Panc1 (cell line): ENCODE measurements at regions not wholly inside any gene's neighbourhood (a gene's known extent, or its start where the extent isn't known, plus 50 kb on each side); places are given as distances from the start of the nearest gene placed in this dataset.

Experiments used
- ATAC-seq: fragments of 200-7000 bp; cut with Tn5 transposase; 2 replicates; pipeline ENCODE4 v1.9.1; 2020; ENCODE audit warnings: mild to moderate bottlenecking, moderate library complexity
- BruUV-seq: library from RNA; stranded (reverse); fragments of 400-500 nt; replicated peaks from 2 replicates; lab custom pipeline; 2021; lab: Mats Ljungman, UMichigan
- CTCF ChIA-PET: fragments of 300-600 bp; sonication (Branson Sonifier 250); formaldehyde crosslinking; loops from one replicate; lab custom pipeline; 2022; ENCODE audit warnings: antibody characterized with exemption; lab: Charles Lee
- POLR2A ChIA-PET: fragments of 300-600 bp; sonication (Branson Sonifier 250); formaldehyde crosslinking; loops from one replicate; lab custom pipeline; 2022; ENCODE audit warnings: antibody characterized with exemption; lab: Charles Lee
- DNase-seq: peaks from one replicate; pipeline ENCODE4 v3.0.0-alpha.2; 2010; ENCODE audit warnings: low read depth, low spot score
- H3K27ac ChIP-seq: 2 replicates; pipeline ENCODE4 v1.5.1; 2011; ENCODE audit warnings: mild to moderate bottlenecking, low read length, inconsistent platforms
- H3K27me3 ChIP-seq: fragments of 200-500 bp; sonication (Bioruptor generic); 2 replicates; pipeline ENCODE4 v1.6.0; 2014; ENCODE audit warnings: low read length, inconsistent platforms; ENCODE audit not compliant: control insufficient read depth, insufficient read depth
- H3K36me3 ChIP-seq: fragments of 200-500 bp; sonication (Bioruptor generic); 2 replicates; pipeline ENCODE4 v1.5.1; 2014; ENCODE audit warnings: inconsistent platforms, mild to moderate bottlenecking, low read length, moderate library complexity; ENCODE audit not compliant: control insufficient read depth, insufficient read depth
- H3K4me1 ChIP-seq: 2 replicates; pipeline ENCODE4 v1.5.1; 2011; ENCODE audit warnings: inconsistent platforms, mild to moderate bottlenecking, low read length, moderate library complexity; ENCODE audit not compliant: control insufficient read depth, insufficient read depth
- H3K4me3 ChIP-seq, 2 experiments: 2 replicates each; pipeline ENCODE4 v1.5.1; 2011 to 2012; ENCODE audit warnings: low read depth in 2 of 2, low read length in 2 of 2, mild to moderate bottlenecking in 2 of 2, inconsistent platforms in 1 of 2, moderate library complexity in 1 of 2
- H3K9me3 ChIP-seq: fragments of 200-500 bp; sonication (Bioruptor generic); 2 replicates; pipeline ENCODE4 v1.5.1; 2014; ENCODE audit warnings: low read depth, mild to moderate bottlenecking, inconsistent platforms, low read length, moderate library complexity; ENCODE audit not compliant: control insufficient read depth, insufficient read depth
- POLR2AphosphoS5 ChIP-seq: IDR thresholded peaks from 2 replicates; pipeline ENCODE4 v1.6.1; 2012; ENCODE audit warnings: mild to moderate bottlenecking, low read depth, low read length, moderate library complexity
- SIN3A ChIP-seq: IDR thresholded peaks from 2 replicates; pipeline ENCODE4 v1.6.1; 2012; ENCODE audit warnings: low read depth, mild to moderate bottlenecking, low read length, moderate library complexity, borderline replicate concordance; ENCODE audit not compliant: insufficient read depth
- TCF7L2 ChIP-seq: IDR thresholded peaks from 2 replicates; pipeline ENCODE4 v1.6.1; 2011; ENCODE audit warnings: mild to moderate bottlenecking, low read depth, low read length, inconsistent platforms
- in situ Hi-C: cut with HindIII; loops from 2 replicates; pipeline ENCODE4 v1.10.0; 2016; ENCODE audit warnings: low sequenced_read_pairs, low pct_unique_long_range_greater_than_20kb
- intact Hi-C: fragments of 100-400 bp; cut with micrococcal nuclease; formaldehyde crosslinking; loops from one replicate; pipeline ENCODE4 v1.10.0; 2022; ENCODE audit not compliant: unreplicated experiment
- TF ChIP-seq, protein P1 (sequence below): fragments of 450-650 bp; IDR thresholded peaks from 2 replicates; pipeline ENCODE4 v1.5.1; 2017; ENCODE audit warnings: mild to moderate bottlenecking
- TF ChIP-seq, protein P2 (sequence below), 2 experiments: IDR thresholded peaks; 2 replicates each; pipeline ENCODE4 v1.6.1; 2011 to 2012; ENCODE audit warnings: low read depth in 2 of 2, control low read depth in 1 of 2, low read length in 1 of 2, mild to moderate bottlenecking in 1 of 2, moderate library complexity in 1 of 2; ENCODE audit not compliant: insufficient read depth in 1 of 2

DNA sequence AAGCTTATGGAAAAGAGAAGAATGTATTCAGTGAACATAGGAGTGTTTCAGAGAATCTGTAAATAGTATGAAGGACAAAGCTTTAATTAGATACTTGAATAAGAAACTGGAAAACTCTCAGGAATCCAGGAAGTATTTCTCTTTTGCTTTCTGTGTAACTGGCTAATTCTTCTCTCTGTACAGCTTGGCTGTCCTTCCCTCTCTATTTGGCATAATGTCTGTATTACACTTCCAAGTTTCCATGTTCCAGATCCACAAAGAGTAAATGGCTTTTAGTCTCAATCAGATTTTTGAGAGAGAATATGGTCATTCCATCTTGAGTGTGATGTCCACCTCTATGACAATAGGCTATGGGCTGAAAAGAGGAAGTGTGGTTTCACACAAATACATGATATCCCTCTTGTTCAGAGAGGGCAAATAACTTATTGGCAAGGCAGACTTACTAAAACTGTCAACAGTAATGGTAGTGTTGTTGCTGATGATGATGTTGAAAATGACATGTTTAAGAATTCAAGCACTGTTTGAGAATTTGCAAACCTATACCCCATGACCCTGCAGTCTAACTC is 129.2 kb upstream of the ERBB4 start:
- H3K4me1 ChIP-seq, result no peaks in the 10 kb centered on the region
- in situ Hi-C loops (no loop called here), intact Hi-C loops (no loop called here)
- no peak overlapping the region for H3K4me3 ChIP-seq
- no peaks in the 10 kb centered on the region for H3K36me3 ChIP-seq
- DNase-seq, result no peak
- ATAC-seq, result no peak
- CTCF ChIA-PET, result no interaction called here
- no peaks in the 10 kb centered on the region for H3K27me3 ChIP-seq
- no TSS peak for BruUV-seq
- POLR2A ChIA-PET, result no interaction called here
- no peak overlapping the region for H3K27ac ChIP-seq
- TF ChIP-seq, protein P1, sequence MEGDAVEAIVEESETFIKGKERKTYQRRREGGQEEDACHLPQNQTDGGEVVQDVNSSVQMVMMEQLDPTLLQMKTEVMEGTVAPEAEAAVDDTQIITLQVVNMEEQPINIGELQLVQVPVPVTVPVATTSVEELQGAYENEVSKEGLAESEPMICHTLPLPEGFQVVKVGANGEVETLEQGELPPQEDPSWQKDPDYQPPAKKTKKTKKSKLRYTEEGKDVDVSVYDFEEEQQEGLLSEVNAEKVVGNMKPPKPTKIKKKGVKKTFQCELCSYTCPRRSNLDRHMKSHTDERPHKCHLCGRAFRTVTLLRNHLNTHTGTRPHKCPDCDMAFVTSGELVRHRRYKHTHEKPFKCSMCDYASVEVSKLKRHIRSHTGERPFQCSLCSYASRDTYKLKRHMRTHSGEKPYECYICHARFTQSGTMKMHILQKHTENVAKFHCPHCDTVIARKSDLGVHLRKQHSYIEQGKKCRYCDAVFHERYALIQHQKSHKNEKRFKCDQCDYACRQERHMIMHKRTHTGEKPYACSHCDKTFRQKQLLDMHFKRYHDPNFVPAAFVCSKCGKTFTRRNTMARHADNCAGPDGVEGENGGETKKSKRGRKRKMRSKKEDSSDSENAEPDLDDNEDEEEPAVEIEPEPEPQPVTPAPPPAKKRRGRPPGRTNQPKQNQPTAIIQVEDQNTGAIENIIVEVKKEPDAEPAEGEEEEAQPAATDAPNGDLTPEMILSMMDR, result no peak
- TF ChIP-seq POLR2AphosphoS5, result no peak
- no peak for TF ChIP-seq SIN3A
- TF ChIP-seq, protein P2, sequence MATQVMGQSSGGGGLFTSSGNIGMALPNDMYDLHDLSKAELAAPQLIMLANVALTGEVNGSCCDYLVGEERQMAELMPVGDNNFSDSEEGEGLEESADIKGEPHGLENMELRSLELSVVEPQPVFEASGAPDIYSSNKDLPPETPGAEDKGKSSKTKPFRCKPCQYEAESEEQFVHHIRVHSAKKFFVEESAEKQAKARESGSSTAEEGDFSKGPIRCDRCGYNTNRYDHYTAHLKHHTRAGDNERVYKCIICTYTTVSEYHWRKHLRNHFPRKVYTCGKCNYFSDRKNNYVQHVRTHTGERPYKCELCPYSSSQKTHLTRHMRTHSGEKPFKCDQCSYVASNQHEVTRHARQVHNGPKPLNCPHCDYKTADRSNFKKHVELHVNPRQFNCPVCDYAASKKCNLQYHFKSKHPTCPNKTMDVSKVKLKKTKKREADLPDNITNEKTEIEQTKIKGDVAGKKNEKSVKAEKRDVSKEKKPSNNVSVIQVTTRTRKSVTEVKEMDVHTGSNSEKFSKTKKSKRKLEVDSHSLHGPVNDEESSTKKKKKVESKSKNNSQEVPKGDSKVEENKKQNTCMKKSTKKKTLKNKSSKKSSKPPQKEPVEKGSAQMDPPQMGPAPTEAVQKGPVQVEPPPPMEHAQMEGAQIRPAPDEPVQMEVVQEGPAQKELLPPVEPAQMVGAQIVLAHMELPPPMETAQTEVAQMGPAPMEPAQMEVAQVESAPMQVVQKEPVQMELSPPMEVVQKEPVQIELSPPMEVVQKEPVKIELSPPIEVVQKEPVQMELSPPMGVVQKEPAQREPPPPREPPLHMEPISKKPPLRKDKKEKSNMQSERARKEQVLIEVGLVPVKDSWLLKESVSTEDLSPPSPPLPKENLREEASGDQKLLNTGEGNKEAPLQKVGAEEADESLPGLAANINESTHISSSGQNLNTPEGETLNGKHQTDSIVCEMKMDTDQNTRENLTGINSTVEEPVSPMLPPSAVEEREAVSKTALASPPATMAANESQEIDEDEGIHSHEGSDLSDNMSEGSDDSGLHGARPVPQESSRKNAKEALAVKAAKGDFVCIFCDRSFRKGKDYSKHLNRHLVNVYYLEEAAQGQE (IDR thresholded peaks at IDR 0.05; ENCODE audit: insufficient read depth in 1 of 2, low read depth in 2 of 2, low read length in 1 of 2), result no peak
- TF ChIP-seq TCF7L2, result no peak
- H3K9me3 ChIP-seq, result no peaks in the 10 kb centered on the region

DNA sequence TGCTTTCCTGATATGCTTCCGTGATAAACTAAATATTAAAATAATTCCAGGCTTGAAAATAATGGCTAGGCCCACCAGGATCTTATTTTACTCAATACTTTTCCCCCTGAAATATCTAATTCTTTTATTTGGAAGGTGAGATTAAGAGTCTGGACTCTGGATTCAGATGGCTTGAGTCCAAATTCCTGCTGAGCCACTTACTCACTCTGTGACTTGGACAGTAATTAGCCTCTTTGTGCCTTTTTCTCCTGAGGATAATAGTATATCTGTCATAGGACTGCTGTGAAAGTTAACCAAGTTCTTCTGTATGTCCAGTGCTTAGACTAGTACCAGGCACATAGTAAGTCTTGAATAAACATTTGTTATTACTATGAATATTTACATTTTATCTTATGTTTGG is 127.3 kb upstream of the ERBB4 start:
- ATAC-seq, result no peak
- intact Hi-C loops, result no loop called here
- CTCF ChIA-PET, result no interaction called here

More for the DNA sequence above, 127.3 kb upstream of the ERBB4 start:
- Histone ChIP-seq H3K4me3 (no peak overlapping the region), H3K36me3 (no peaks in the 10 kb centered on the region), H3K4me1 (no peaks in the 10 kb centered on the region), H3K27ac (no peak overlapping the region), H3K27me3 (no peaks in the 10 kb centered on the region), H3K9me3 (no peaks in the 10 kb centered on the region)
- DNase-seq, result no peak
- TF ChIP-seq, protein P2 (IDR thresholded peaks at IDR 0.05; ENCODE audit: insufficient read depth in 1 of 2, low read depth in 2 of 2, low read length in 1 of 2), result no peak
- POLR2A ChIA-PET, result no interaction called here
- in situ Hi-C loops, result no loop called here
- BruUV-seq, result no TSS peak
